Type B pancreatic cell (in vitro differentiated cells): ENCODE measurements at regions not wholly inside any gene's neighbourhood (a gene's known extent, or its start where the extent isn't known, plus 50 kb on each side); places are given as distances from the start of the nearest gene placed in this dataset.
"Not testable (repeated sequence)": the region's sequence is repeated elsewhere in the genome, so short reads cannot be mapped to it uniquely, and the experiment has no call there.

Experiments used
- DNase-seq: peaks from one replicate; pipeline ENCODE4 v3.0.0; 2021; ENCODE audit warnings: mixed read lengths; ENCODE audit not compliant: unreplicated experiment; ENCODE audit errors: extremely low spot score
- H3K27ac Mint-ChIP-seq: 2 replicates; pipeline ENCODE4 v1.8.0; 2021; ENCODE audit warnings: mild to moderate bottlenecking, mixed read lengths
- H3K27me3 Mint-ChIP-seq: 2 replicates; pipeline ENCODE4 v1.8.0; 2021; ENCODE audit warnings: mixed read lengths
- H3K36me3 Mint-ChIP-seq: 2 replicates; pipeline ENCODE4 v1.8.0; 2021; ENCODE audit warnings: mixed read lengths
- H3K4me1 Mint-ChIP-seq: one replicate; pipeline ENCODE4 v1.8.0; 2021; ENCODE audit warnings: mixed read lengths; ENCODE audit not compliant: unreplicated experiment
- H3K4me3 Mint-ChIP-seq: 2 replicates; pipeline ENCODE4 v1.8.0; 2021; ENCODE audit warnings: mild to moderate bottlenecking, mixed read lengths
- H3K9me3 Mint-ChIP-seq: 2 replicates; pipeline ENCODE4 v1.8.0; 2021; ENCODE audit warnings: mixed read lengths
- TF ChIP-seq, protein P1 (sequence below): fragments of 200-600 bp; sonication (generic); conservative IDR thresholded peaks from 2 replicates; pipeline ENCODE4 v1.5.0; 2021; ENCODE audit warnings: antibody characterized with exemption, mild to moderate bottlenecking

DNA sequence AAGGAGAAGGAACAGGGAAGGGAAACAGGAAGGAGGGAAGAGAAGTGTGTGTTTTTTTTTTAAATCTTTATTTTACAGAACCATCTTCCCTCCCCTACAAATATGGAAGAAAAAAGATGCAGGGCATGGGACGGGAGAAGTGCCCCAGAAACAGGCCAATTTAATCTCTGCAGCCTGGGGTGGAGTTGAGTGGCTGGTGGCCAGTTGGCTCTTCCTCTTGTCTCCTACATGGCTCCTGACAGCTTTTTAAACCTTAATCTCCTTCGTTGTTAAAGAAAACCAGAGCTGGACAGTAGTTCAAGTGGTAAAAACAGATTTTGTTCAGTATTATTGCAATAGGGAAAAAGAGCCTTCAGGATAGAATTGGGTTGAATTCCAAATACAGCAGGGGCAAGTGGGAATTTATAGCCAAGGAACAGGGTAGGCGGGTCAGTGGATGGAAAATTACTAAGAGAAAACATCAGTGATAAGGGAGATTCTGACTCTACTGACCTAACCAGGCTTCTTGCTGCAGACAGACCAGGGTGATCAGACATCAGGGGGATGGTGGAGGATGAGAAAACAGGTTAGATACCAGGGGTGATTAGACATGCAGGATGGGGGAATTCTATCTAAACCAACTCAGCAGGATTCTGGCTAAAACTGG lies 125.1 kb upstream of the CLINT1 start:
- DNase-seq, result no peak
- no peaks in the 10 kb centered on the region for H3K4me1 Mint-ChIP-seq
- TF ChIP-seq, protein P1, sequence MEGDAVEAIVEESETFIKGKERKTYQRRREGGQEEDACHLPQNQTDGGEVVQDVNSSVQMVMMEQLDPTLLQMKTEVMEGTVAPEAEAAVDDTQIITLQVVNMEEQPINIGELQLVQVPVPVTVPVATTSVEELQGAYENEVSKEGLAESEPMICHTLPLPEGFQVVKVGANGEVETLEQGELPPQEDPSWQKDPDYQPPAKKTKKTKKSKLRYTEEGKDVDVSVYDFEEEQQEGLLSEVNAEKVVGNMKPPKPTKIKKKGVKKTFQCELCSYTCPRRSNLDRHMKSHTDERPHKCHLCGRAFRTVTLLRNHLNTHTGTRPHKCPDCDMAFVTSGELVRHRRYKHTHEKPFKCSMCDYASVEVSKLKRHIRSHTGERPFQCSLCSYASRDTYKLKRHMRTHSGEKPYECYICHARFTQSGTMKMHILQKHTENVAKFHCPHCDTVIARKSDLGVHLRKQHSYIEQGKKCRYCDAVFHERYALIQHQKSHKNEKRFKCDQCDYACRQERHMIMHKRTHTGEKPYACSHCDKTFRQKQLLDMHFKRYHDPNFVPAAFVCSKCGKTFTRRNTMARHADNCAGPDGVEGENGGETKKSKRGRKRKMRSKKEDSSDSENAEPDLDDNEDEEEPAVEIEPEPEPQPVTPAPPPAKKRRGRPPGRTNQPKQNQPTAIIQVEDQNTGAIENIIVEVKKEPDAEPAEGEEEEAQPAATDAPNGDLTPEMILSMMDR, result no peak
- peaks cover 9% of the 10 kb centered on the region for H3K9me3 Mint-ChIP-seq
- H3K4me3 Mint-ChIP-seq, result no peak overlapping the region
- no peaks in the 10 kb centered on the region for H3K27me3 Mint-ChIP-seq
- H3K27ac Mint-ChIP-seq, result no peak overlapping the region
- no peaks in the 10 kb centered on the region for H3K36me3 Mint-ChIP-seq

- Mint-ChIP-seq H3K4me3 (no peak overlapping the region), H3K4me1 (peaks cover 4% of the 10 kb centered on the region), H3K27ac (no peak overlapping the region), H3K9me3 (no peaks in the 10 kb centered on the region), H3K27me3 (peaks cover 3% of the 10 kb centered on the region), H3K36me3 (no peaks in the 10 kb centered on the region)
- TF ChIP-seq, protein P1, result no peak
- no peak for DNase-seq
Measured at GRCh38 chr5:157978061-157978460, 119.1 kb upstream of the CLINT1 start.

- peaks cover 12% of the 10 kb centered on the region for H3K4me1 Mint-ChIP-seq
- DNase-seq, result no peak
- H3K4me3 Mint-ChIP-seq, result no peak overlapping the region
- TF ChIP-seq, protein P1, result no peak
- H3K27ac Mint-ChIP-seq, result no peak overlapping the region
- H3K36me3 Mint-ChIP-seq, result no peaks in the 10 kb centered on the region
- H3K9me3 Mint-ChIP-seq, result no peaks in the 10 kb centered on the region
- H3K27me3 Mint-ChIP-seq, result peaks cover 9% of the 10 kb centered on the region
Measured at GRCh38 chr5:157976429-157976828, 117.5 kb upstream of the CLINT1 start.

DNA sequence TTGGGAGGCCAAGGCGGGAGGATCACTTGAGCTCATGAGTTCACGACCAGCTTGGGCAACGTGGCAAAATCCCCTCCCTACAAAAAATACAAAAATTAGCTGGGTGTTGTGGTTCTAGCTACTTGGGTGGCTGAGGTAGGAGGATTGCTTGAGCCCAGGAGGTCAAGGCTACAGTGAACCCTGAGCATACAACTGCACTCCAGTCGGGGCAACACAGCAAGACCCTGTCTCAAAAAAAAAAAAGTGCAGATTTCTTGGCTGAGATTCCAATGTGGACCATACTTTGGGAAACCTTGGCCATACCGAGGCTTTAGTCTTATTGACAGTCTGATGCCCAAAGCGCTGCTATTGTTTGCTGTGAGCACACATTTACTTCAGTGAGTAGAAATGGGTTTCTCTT lies 113.6 kb upstream of the CLINT1 start:
- Mint-ChIP-seq H3K4me3 (no peak overlapping the region), H3K36me3 (no peaks in the 10 kb centered on the region), H3K27ac (no peak overlapping the region), H3K4me1 (peaks cover 9% of the 10 kb centered on the region), H3K9me3 (no peaks in the 10 kb centered on the region), H3K27me3 (peaks cover 9% of the 10 kb centered on the region)
- no peak for DNase-seq
- TF ChIP-seq, protein P1, result no peak

- no peak for DNase-seq
- H3K4me1 Mint-ChIP-seq, result peaks cover 9% of the 10 kb centered on the region
- no peaks in the 10 kb centered on the region for H3K36me3 Mint-ChIP-seq
- TF ChIP-seq, protein P1, result no peak
- peak overlapping the region; percentile 14 for H3K27ac Mint-ChIP-seq
- peak overlapping the region; percentile 12 for H3K4me3 Mint-ChIP-seq
- no peaks in the 10 kb centered on the region for H3K9me3 Mint-ChIP-seq
- H3K27me3 Mint-ChIP-seq, result peaks cover 9% of the 10 kb centered on the region
Measured at GRCh38 chr5:157971571-157972216, 112.7 kb upstream of the CLINT1 start.

GRCh38 chr5:157968570-157968969 lies 109.6 kb upstream of the CLINT1 start:
- not testable (repeated sequence) for DNase-seq, H3K4me3 Mint-ChIP-seq, H3K9me3 Mint-ChIP-seq, H3K27ac Mint-ChIP-seq, H3K36me3 Mint-ChIP-seq, H3K27me3 Mint-ChIP-seq, H3K4me1 Mint-ChIP-seq
